ENCODE measurements at regions not wholly inside any gene's neighbourhood (a gene's known extent, or its start where the extent isn't known, plus 50 kb on each side); places are given as distances from the start of the nearest gene placed in this dataset.

- Histone ChIP-seq H3K9me3 (no peaks in the 10 kb centered on the region), H3K4me1 (no peaks in the 10 kb centered on the region), H3K27me3 (no peaks in the 10 kb centered on the region), H3K4me3 (no peak overlapping the region), H3K27ac (no peak overlapping the region), H3K36me3 (no peaks in the 10 kb centered on the region)
- DNase-seq (ENCODE audit: low spot score in 2 of 2) = no peak
- TF ChIP-seq POLR2A (IDR thresholded peaks at IDR 0.05) (no peak), POLR2AphosphoS5 (IDR thresholded peaks at IDR 0.05) (no peak), EP300 (IDR thresholded peaks at IDR 0.05) (no peak)
- TF ChIP-seq, protein P1, sequence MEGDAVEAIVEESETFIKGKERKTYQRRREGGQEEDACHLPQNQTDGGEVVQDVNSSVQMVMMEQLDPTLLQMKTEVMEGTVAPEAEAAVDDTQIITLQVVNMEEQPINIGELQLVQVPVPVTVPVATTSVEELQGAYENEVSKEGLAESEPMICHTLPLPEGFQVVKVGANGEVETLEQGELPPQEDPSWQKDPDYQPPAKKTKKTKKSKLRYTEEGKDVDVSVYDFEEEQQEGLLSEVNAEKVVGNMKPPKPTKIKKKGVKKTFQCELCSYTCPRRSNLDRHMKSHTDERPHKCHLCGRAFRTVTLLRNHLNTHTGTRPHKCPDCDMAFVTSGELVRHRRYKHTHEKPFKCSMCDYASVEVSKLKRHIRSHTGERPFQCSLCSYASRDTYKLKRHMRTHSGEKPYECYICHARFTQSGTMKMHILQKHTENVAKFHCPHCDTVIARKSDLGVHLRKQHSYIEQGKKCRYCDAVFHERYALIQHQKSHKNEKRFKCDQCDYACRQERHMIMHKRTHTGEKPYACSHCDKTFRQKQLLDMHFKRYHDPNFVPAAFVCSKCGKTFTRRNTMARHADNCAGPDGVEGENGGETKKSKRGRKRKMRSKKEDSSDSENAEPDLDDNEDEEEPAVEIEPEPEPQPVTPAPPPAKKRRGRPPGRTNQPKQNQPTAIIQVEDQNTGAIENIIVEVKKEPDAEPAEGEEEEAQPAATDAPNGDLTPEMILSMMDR (IDR thresholded peaks at IDR 0.05) = no peak
- WGBS = 81% methylated on average over 4 of the region's 4 CpGs
Measured at GRCh38 chr2:84048964-84049363, 410.1 kb downstream of the SUCLG1 start.

DNA sequence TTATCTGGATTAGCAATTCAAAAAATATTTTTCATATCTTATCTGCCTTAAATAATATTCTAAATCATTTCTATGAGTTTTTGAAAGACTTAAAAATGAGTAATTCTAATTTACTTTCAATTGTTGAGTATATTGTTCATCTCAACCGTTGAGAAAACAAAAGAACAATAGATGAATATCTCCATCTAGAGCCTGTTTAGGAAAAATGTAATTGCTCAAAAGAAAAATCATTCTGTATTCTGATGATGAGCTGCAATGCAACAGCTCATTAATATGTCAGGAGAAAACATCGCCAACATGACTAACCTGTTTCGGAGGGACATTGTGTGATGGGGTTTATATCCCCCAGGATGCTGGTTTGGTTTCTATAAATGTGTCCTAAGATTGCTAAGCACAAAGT is 417.6 kb downstream of the SUCLG1 start:
- no peak for DNase-seq (ENCODE audit: low spot score in 2 of 2)
- Histone ChIP-seq H3K9me3 (no peaks in the 10 kb centered on the region), H3K27ac (no peak overlapping the region), H3K36me3 (no peaks in the 10 kb centered on the region), H3K27me3 (no peaks in the 10 kb centered on the region), H3K4me1 (no peaks in the 10 kb centered on the region), H3K4me3 (no peak overlapping the region)
- no peak for TF ChIP-seq EP300 (IDR thresholded peaks at IDR 0.05)
- TF ChIP-seq, protein P1 (IDR thresholded peaks at IDR 0.05) = no peak
- no peak for TF ChIP-seq POLR2AphosphoS5 (IDR thresholded peaks at IDR 0.05)
- TF ChIP-seq POLR2A (IDR thresholded peaks at IDR 0.05) = no peak
- 50% methylated on average over 3 of the region's 3 CpGs for WGBS

DNA sequence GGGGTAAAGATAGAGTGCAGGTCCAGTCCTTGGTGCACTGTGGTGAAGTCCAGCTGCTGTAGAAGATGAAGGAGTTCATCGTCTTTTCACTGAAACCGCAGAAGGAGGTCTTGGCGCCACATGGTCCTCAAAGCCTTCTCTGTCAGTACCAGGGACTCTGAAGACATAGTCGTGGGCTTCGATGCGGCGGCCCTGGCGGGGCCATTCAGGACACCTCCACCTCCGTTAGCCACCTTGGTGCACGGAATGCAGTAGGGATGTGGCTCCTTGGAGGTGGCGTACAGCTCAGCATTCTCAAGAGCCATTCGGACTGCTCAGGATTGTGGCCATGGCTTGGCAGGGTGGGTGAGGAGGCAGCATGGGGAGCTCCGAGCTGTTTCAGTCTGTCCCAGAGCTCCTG is 418.8 kb downstream of the SUCLG1 start:
- no peaks in the 10 kb centered on the region for H3K27me3 ChIP-seq
- no peaks in the 10 kb centered on the region for H3K36me3 ChIP-seq
- no peaks in the 10 kb centered on the region for H3K4me1 ChIP-seq
- no peaks in the 10 kb centered on the region for H3K9me3 ChIP-seq
- no peak for DNase-seq (ENCODE audit: low spot score in 2 of 2)
- no peak overlapping the region for H3K27ac ChIP-seq
- no peak for TF ChIP-seq POLR2A (IDR thresholded peaks at IDR 0.05)
- TF ChIP-seq, protein P1 (IDR thresholded peaks at IDR 0.05) = no peak
- no peak overlapping the region for H3K4me3 ChIP-seq
- 89% methylated on average over 10 of the region's 13 CpGs for WGBS

GRCh38 chr2:84038866-84039265 is 420.2 kb downstream of the SUCLG1 start:
- Histone ChIP-seq H3K36me3 (no peaks in the 10 kb centered on the region), H3K27ac (no peak overlapping the region), H3K27me3 (no peaks in the 10 kb centered on the region), H3K4me3 (no peak overlapping the region), H3K9me3 (no peaks in the 10 kb centered on the region), H3K4me1 (no peaks in the 10 kb centered on the region)
- 25% methylated on average over 2 of the region's 2 CpGs for WGBS
- TF ChIP-seq, protein P1 (IDR thresholded peaks at IDR 0.05) = no peak
- TF ChIP-seq POLR2AphosphoS5 (IDR thresholded peaks at IDR 0.05) (no peak), POLR2A (IDR thresholded peaks at IDR 0.05) (no peak), EP300 (IDR thresholded peaks at IDR 0.05) (no peak)
- DNase-seq (ENCODE audit: low spot score in 2 of 2) = no peak

DNA sequence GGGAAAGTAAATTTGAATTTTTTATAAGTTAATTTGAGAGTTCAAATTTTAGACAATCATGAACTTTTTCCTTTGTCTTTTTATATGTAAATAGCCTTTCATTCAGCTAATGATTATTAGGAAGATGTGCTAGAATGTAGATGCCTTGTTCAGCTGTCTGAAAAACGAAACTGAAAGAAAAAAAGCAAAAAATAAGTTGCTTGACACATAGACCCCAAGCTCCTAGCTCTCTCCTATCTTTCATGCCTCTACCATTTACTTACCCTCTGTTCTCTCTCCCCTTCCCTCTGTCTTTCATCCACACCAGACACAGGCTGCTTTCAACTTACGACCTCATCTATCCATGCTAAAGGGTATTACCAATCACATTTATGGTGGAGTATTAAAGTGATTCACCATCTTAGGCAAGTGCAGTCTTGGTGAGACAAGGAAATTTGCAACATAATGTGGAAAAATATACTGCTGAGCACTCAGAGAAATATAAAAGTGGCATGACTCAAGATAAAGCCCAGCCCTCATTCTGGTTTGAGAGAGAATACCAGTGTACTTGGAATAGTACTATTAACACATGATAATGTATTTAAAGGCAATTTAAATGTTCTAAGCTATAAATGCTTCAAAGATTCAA is 425.6 kb downstream of the SUCLG1 start:
- DNase-seq (ENCODE audit: low spot score in 2 of 2) = no peak
- Histone ChIP-seq H3K4me3 (no peak overlapping the region), H3K4me1 (no peaks in the 10 kb centered on the region), H3K36me3 (no peaks in the 10 kb centered on the region), H3K9me3 (no peaks in the 10 kb centered on the region), H3K27ac (no peak overlapping the region), H3K27me3 (no peaks in the 10 kb centered on the region)
- WGBS = 37% methylated on average over 2 of the region's 2 CpGs
- TF ChIP-seq POLR2A (IDR thresholded peaks at IDR 0.05) (no peak), POLR2AphosphoS5 (IDR thresholded peaks at IDR 0.05) (no peak), EP300 (IDR thresholded peaks at IDR 0.05) (no peak)
- TF ChIP-seq, protein P1 (IDR thresholded peaks at IDR 0.05) = no peak
